Dendritic cell treated with granulocyte-macrophage colony-stimulating factor and Interleukin-4, amounts not matched to agents 40 ng/mL and 50 ng/mL, for 4 days (primary cell): ENCODE measurements at regions not wholly inside any gene's neighbourhood (a gene's known extent, or its start where the extent isn't known, plus 50 kb on each side); places are given as distances from the start of the nearest gene placed in this dataset.

ENCODE experiments used
- H3K27ac Mint-ChIP-seq: one replicate; pipeline ENCODE4 v1.8.0; 2022; ENCODE audit warnings: mild to moderate bottlenecking, mixed read lengths
- H3K27me3 Mint-ChIP-seq: one replicate; pipeline ENCODE4 v1.8.0; 2022; ENCODE audit warnings: mild to moderate bottlenecking, mixed read lengths
- H3K36me3 Mint-ChIP-seq: one replicate; pipeline ENCODE4 v1.8.0; 2022; ENCODE audit warnings: low read depth, mixed read lengths
- H3K4me1 Mint-ChIP-seq: one replicate; pipeline ENCODE4 v1.8.0; 2022; ENCODE audit warnings: low read depth, mixed read lengths
- H3K4me3 Mint-ChIP-seq: one replicate; pipeline ENCODE4 v1.8.0; 2022; ENCODE audit warnings: mild to moderate bottlenecking, moderate library complexity, mixed read lengths
- H3K9me3 Mint-ChIP-seq: one replicate; pipeline ENCODE4 v1.8.0; 2022; ENCODE audit warnings: mixed read lengths
- intact Hi-C: fragments of 100-400 bp; cut with micrococcal nuclease; formaldehyde crosslinking; loops from one replicate; pipeline ENCODE4 v1.15.0; 2022

- peaks cover 11% of the 10 kb centered on the region for H3K9me3 Mint-ChIP-seq
- intact Hi-C loops: no loop called here
Observed at GRCh38 chr9:115386963-115387770, 269.2 kb upstream of the TNC start.

GRCh38 chr9:115391168-115391825 lies 273.3 kb upstream of the TNC start:
- Mint-ChIP-seq H3K27ac (no peak overlapping the region), H3K4me1 (no peaks in the 10 kb centered on the region), H3K27me3 (no peaks in the 10 kb centered on the region), H3K4me3 (no peak overlapping the region), H3K36me3 (no peaks in the 10 kb centered on the region), H3K9me3 (no peaks in the 10 kb centered on the region)
- intact Hi-C loops: no loop called here

More at GRCh38 chr9:115386963-115387770, 269.2 kb upstream of the TNC start:
- H3K4me1 Mint-ChIP-seq: no peaks in the 10 kb centered on the region
- H3K27me3 Mint-ChIP-seq: no peaks in the 10 kb centered on the region
- H3K4me3 Mint-ChIP-seq: no peak overlapping the region
- no peak overlapping the region for H3K27ac Mint-ChIP-seq
- H3K36me3 Mint-ChIP-seq: no peaks in the 10 kb centered on the region

- Mint-ChIP-seq H3K4me3 (no peak overlapping the region), H3K9me3 (no peaks in the 10 kb centered on the region), H3K36me3 (no peaks in the 10 kb centered on the region), H3K27ac (no peak overlapping the region), H3K4me1 (no peaks in the 10 kb centered on the region), H3K27me3 (no peaks in the 10 kb centered on the region)
- intact Hi-C loops: no loop called here
Observed at GRCh38 chr9:115393976-115394775, 276.2 kb upstream of the TNC start.

- intact Hi-C loops: no loop called here
- Mint-ChIP-seq H3K27me3 (no peaks in the 10 kb centered on the region), H3K27ac (no peak overlapping the region), H3K4me3 (no peak overlapping the region), H3K36me3 (no peaks in the 10 kb centered on the region), H3K9me3 (no peaks in the 10 kb centered on the region), H3K4me1 (no peaks in the 10 kb centered on the region)
Observed at GRCh38 chr9:115395511-115396021, 277.6 kb upstream of the TNC start.

GRCh38 chr9:115396071-115396529 lies 278.1 kb upstream of the TNC start:
- no peaks in the 10 kb centered on the region for H3K9me3 Mint-ChIP-seq
- H3K4me3 Mint-ChIP-seq: no peak overlapping the region
- intact Hi-C loops: no loop called here
- no peak overlapping the region for H3K27ac Mint-ChIP-seq
- H3K36me3 Mint-ChIP-seq: no peaks in the 10 kb centered on the region
- H3K27me3 Mint-ChIP-seq: no peaks in the 10 kb centered on the region
- H3K4me1 Mint-ChIP-seq: no peaks in the 10 kb centered on the region

GRCh38 chr9:115397591-115398312 lies 279.8 kb upstream of the TNC start:
- intact Hi-C loops: no loop called here
- H3K27me3 Mint-ChIP-seq: no peaks in the 10 kb centered on the region
- no peaks in the 10 kb centered on the region for H3K36me3 Mint-ChIP-seq
- no peak overlapping the region for H3K27ac Mint-ChIP-seq
- no peaks in the 10 kb centered on the region for H3K9me3 Mint-ChIP-seq
- H3K4me3 Mint-ChIP-seq: no peak overlapping the region
- H3K4me1 Mint-ChIP-seq: no peaks in the 10 kb centered on the region

GRCh38 chr9:115398313-115398650 lies 280.3 kb upstream of the TNC start:
- no peaks in the 10 kb centered on the region for H3K9me3 Mint-ChIP-seq
- no peak overlapping the region for H3K4me3 Mint-ChIP-seq
- H3K27me3 Mint-ChIP-seq: no peaks in the 10 kb centered on the region
- H3K27ac Mint-ChIP-seq: no peak overlapping the region
- H3K36me3 Mint-ChIP-seq: no peaks in the 10 kb centered on the region
- intact Hi-C loops: no loop called here
- no peaks in the 10 kb centered on the region for H3K4me1 Mint-ChIP-seq

- Mint-ChIP-seq H3K4me1 (no peaks in the 10 kb centered on the region), H3K9me3 (no peaks in the 10 kb centered on the region), H3K36me3 (no peaks in the 10 kb centered on the region), H3K4me3 (no peak overlapping the region), H3K27me3 (no peaks in the 10 kb centered on the region), H3K27ac (no peak overlapping the region)
- intact Hi-C loops: no loop called here
Observed at GRCh38 chr9:115398996-115399395, 281.0 kb upstream of the TNC start.

GRCh38 chr9:115400796-115401195 lies 282.8 kb upstream of the TNC start:
- Mint-ChIP-seq H3K27ac (no peak overlapping the region), H3K4me1 (no peaks in the 10 kb centered on the region), H3K27me3 (no peaks in the 10 kb centered on the region), H3K4me3 (no peak overlapping the region), H3K9me3 (no peaks in the 10 kb centered on the region), H3K36me3 (no peaks in the 10 kb centered on the region)
- intact Hi-C loops: no loop called here

- Mint-ChIP-seq H3K9me3 (no peaks in the 10 kb centered on the region), H3K27me3 (no peaks in the 10 kb centered on the region), H3K4me1 (no peaks in the 10 kb centered on the region), H3K36me3 (no peaks in the 10 kb centered on the region), H3K27ac (no peak overlapping the region), H3K4me3 (no peak overlapping the region)
- intact Hi-C loops: no loop called here
Observed at GRCh38 chr9:115401756-115402327, 283.9 kb upstream of the TNC start.

GRCh38 chr9:115403753-115404152 lies 285.8 kb upstream of the TNC start:
- no peaks in the 10 kb centered on the region for H3K27me3 Mint-ChIP-seq
- no peak overlapping the region for H3K4me3 Mint-ChIP-seq
- no peaks in the 10 kb centered on the region for H3K36me3 Mint-ChIP-seq
- intact Hi-C loops: no loop called here
- H3K4me1 Mint-ChIP-seq: no peaks in the 10 kb centered on the region
- no peaks in the 10 kb centered on the region for H3K9me3 Mint-ChIP-seq
- no peak overlapping the region for H3K27ac Mint-ChIP-seq

- intact Hi-C loops: no loop called here
- no peaks in the 10 kb centered on the region for H3K9me3 Mint-ChIP-seq
- H3K4me1 Mint-ChIP-seq: no peaks in the 10 kb centered on the region
- H3K27me3 Mint-ChIP-seq: no peaks in the 10 kb centered on the region
- H3K4me3 Mint-ChIP-seq: no peak overlapping the region
- H3K36me3 Mint-ChIP-seq: no peaks in the 10 kb centered on the region
- no peak overlapping the region for H3K27ac Mint-ChIP-seq
Observed at GRCh38 chr9:115404311-115404710, 286.4 kb upstream of the TNC start.

GRCh38 chr9:115411516-115411915 lies 293.6 kb upstream of the TNC start:
- H3K27ac Mint-ChIP-seq: no peak overlapping the region
- H3K4me1 Mint-ChIP-seq: no peaks in the 10 kb centered on the region
- intact Hi-C loops: no loop called here
- H3K9me3 Mint-ChIP-seq: no peaks in the 10 kb centered on the region
- peaks cover 1% of the 10 kb centered on the region for H3K27me3 Mint-ChIP-seq
- no peak overlapping the region for H3K4me3 Mint-ChIP-seq
- no peaks in the 10 kb centered on the region for H3K36me3 Mint-ChIP-seq
